ENCODE measurements at regions not wholly inside any gene's neighbourhood (a gene's known extent, or its start where the extent isn't known, plus 50 kb on each side); places are given as distances from the start of the nearest gene placed in this dataset.

DNA sequence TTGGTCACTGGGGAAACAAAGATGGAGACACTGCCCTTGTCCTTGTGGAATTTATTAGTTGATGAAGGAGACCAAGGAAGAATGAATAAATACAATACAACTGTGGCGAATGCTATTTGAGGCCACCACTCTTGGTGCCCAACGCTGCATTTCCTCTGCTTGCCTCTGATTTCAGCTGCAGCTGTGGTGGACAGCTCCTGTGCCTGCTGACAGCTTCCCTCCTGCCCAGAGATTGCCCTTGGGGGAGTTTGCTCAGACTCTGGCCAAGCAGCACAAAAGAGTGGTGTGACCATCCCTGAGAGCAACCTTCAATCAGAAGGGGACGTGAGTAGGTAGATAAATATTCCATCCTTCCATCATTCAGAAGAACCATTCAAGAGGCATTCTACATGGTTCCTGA lies 64.6 kb upstream of the FHIT start:
- TF ChIP-seq, protein P1, sequence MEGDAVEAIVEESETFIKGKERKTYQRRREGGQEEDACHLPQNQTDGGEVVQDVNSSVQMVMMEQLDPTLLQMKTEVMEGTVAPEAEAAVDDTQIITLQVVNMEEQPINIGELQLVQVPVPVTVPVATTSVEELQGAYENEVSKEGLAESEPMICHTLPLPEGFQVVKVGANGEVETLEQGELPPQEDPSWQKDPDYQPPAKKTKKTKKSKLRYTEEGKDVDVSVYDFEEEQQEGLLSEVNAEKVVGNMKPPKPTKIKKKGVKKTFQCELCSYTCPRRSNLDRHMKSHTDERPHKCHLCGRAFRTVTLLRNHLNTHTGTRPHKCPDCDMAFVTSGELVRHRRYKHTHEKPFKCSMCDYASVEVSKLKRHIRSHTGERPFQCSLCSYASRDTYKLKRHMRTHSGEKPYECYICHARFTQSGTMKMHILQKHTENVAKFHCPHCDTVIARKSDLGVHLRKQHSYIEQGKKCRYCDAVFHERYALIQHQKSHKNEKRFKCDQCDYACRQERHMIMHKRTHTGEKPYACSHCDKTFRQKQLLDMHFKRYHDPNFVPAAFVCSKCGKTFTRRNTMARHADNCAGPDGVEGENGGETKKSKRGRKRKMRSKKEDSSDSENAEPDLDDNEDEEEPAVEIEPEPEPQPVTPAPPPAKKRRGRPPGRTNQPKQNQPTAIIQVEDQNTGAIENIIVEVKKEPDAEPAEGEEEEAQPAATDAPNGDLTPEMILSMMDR (conservative IDR thresholded peaks at IDR 0.05; ENCODE audit: low read length), result no peak
- TF ChIP-seq EZH2phosphoT487 (IDR thresholded peaks at IDR 0.05; ENCODE audit: borderline replicate concordance, low read depth, low read length), result no peak
